ENCODE measurements at regions not wholly inside any gene's neighbourhood (a gene's known extent, or its start where the extent isn't known, plus 50 kb on each side); places are given as distances from the start of the nearest gene placed in this dataset.

DNA sequence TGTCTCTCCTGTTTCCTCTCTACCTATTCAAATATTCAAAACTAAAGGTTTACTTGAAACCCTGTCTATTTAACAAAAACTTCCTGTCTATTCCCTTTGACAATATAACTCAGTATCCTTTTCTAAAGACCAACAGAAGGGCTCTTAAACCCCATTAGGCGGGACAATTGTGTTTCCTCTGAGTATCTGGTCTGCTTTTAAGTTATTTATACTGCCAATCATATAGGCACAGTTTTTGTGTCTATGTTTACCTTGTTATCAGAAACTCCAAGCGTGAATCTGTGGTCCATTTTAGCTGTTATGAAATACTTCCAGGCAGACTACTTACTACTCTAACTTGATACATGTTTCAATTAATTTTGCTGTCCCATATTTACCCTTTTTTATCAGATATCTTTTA is 350.0 kb upstream of the CTSO start:
- TF ChIP-seq, protein P1, sequence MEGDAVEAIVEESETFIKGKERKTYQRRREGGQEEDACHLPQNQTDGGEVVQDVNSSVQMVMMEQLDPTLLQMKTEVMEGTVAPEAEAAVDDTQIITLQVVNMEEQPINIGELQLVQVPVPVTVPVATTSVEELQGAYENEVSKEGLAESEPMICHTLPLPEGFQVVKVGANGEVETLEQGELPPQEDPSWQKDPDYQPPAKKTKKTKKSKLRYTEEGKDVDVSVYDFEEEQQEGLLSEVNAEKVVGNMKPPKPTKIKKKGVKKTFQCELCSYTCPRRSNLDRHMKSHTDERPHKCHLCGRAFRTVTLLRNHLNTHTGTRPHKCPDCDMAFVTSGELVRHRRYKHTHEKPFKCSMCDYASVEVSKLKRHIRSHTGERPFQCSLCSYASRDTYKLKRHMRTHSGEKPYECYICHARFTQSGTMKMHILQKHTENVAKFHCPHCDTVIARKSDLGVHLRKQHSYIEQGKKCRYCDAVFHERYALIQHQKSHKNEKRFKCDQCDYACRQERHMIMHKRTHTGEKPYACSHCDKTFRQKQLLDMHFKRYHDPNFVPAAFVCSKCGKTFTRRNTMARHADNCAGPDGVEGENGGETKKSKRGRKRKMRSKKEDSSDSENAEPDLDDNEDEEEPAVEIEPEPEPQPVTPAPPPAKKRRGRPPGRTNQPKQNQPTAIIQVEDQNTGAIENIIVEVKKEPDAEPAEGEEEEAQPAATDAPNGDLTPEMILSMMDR (IDR thresholded peaks at IDR 0.05 in 4 of 5, conservative IDR thresholded peaks at IDR 0.05 in 1 of 5) = no peak
- no peak for TF ChIP-seq POLR2A (IDR thresholded peaks at IDR 0.05)

Data from gastrocnemius medialis (tissue), 4 donors.